HepG2 (cell line): ENCODE measurements at regions not wholly inside any gene's neighbourhood (a gene's known extent, or its start where the extent isn't known, plus 50 kb on each side); places are given as distances from the start of the nearest gene placed in this dataset.

ENCODE experiments used
- ATAC-seq: fragments of 200-7000 bp; cut with Tn5 transposase; 3 replicates; pipeline ENCODE4 v1.9.1; 2020; ENCODE audit warnings: mild to moderate bottlenecking, moderate library complexity
- BruUV-seq: library from RNA; stranded (reverse); fragments of 400-500 nt; replicated peaks from 2 replicates; lab custom pipeline; 2021; lab: Mats Ljungman, UMichigan
- CTCF ChIA-PET: fragments of 300-600 bp; formaldehyde crosslinking; extraction: SDS; loops from one replicate; lab custom pipeline; 2021; ENCODE audit warnings: low total read pairs, inconsistent platforms, low intra/inter-chr PET ratio; lab: Yijun Ruan, JAX
- POLR2A ChIA-PET: fragments of 350-600 bp; sonication (Branson Sonifier 250); formaldehyde crosslinking; loops from one replicate; lab custom pipeline; 2020; ENCODE audit warnings: antibody characterized with exemption, inconsistent platforms; lab: Yijun Ruan, JAX
- DNase-seq: peaks from one replicate; pipeline ENCODE4 v3.0.0-alpha.2; 2015; ENCODE audit warnings: low spot score
- FAIRE-seq: peaks from 3 replicates; lab custom pipeline; 2011; peaks lifted over from hg19 to GRCh38; lab: Jason Lieb, UNC
- H2AFZ ChIP-seq: one replicate; pipeline ENCODE4 v1.6.1; 2011; ENCODE audit warnings: low read length, inconsistent platforms
- H3K27ac ChIP-seq: fragments of 300-600 bp; 3 replicates; pipeline ENCODE4 v1.8.0; 2011; ENCODE audit warnings: mixed run types, mild to moderate bottlenecking, mixed read lengths, low read length, inconsistent platforms; ENCODE audit not compliant: insufficient read depth; ENCODE audit errors: extremely low read length
- H3K27me3 ChIP-seq, 2 experiments: fragments of 200-600 bp in 1 of 2; 2 replicates in 1 of 2; 3 replicates in 1 of 2; pipeline versions ENCODE4 v1.6.0 to v1.8.0; 2011; ENCODE audit warnings: low read length in 2 of 2, mild to moderate bottlenecking in 2 of 2, moderate library complexity in 2 of 2, inconsistent platforms in 1 of 2; ENCODE audit not compliant: insufficient read depth in 2 of 2, control insufficient read depth in 1 of 2
- H3K36me3 ChIP-seq, 2 experiments: fragments of 200-600 bp in 1 of 2; replicated peaks in 1 of 2; 2 replicates in 1 of 2; 3 replicates in 1 of 2; pipeline versions ENCODE4 v1.5.1 to v1.8.0; 2011; ENCODE audit warnings: low read length in 2 of 2, inconsistent platforms in 1 of 2; ENCODE audit not compliant: insufficient read depth in 2 of 2, control insufficient read depth in 1 of 2
- H3K4me1 ChIP-seq: 2 replicates; pipeline ENCODE4 v1.5.1; 2012; ENCODE audit warnings: low read length, inconsistent platforms; ENCODE audit not compliant: insufficient read depth
- H3K4me2 ChIP-seq: 2 replicates; pipeline ENCODE4 v1.6.0; 2011; ENCODE audit warnings: low read depth, low read length, inconsistent platforms
- H3K4me3 ChIP-seq, 3 experiments: fragments of 200-600 bp in 1 of 3; sonication (generic), shearing (Covaris generic) in 1 of 3; replicated peaks in 1 of 3; 2 replicates each; pipeline ENCODE4 v1.5.1; 2011 to 2016; ENCODE audit warnings: low read length in 3 of 3, inconsistent platforms in 2 of 3, low read depth in 2 of 3, mild to moderate bottlenecking in 2 of 3, control low read depth in 1 of 3, mixed read lengths in 1 of 3; ENCODE audit not compliant: insufficient read depth in 1 of 3
- H3K79me2 ChIP-seq: one replicate; pipeline ENCODE4 v1.6.1; 2011; ENCODE audit warnings: low read length, inconsistent platforms; ENCODE audit not compliant: insufficient read depth
- H3K9ac ChIP-seq: 2 replicates; pipeline ENCODE4 v1.6.0; 2011; ENCODE audit warnings: mild to moderate bottlenecking, low read depth, low read length, inconsistent platforms; ENCODE audit not compliant: insufficient read depth
- H3K9me3 ChIP-seq: 2 replicates; pipeline ENCODE4 v1.5.1; 2012; ENCODE audit warnings: mild to moderate bottlenecking, low read length
- H4K20me1 ChIP-seq: 2 replicates; pipeline ENCODE4 v1.6.0; 2011; ENCODE audit warnings: inconsistent platforms, mild to moderate bottlenecking, low read length, moderate library complexity; ENCODE audit not compliant: insufficient read depth
- AGO1 ChIP-seq: fragments of 200-400 bp; formaldehyde crosslinking; IDR thresholded peaks from 2 replicates; pipeline ENCODE4 v1.6.1; 2017; ENCODE audit warnings: mild to moderate bottlenecking, low read depth, low read length, moderate library complexity; ENCODE audit not compliant: poor library complexity, severe bottlenecking
- CENPT ChIP-seq: sonication (generic); formaldehyde crosslinking; IDR thresholded peaks from 2 replicates; pipeline ENCODE4 v1.8.0; 2022; ENCODE audit warnings: low read depth, mild to moderate bottlenecking, moderate library complexity, missing genetic modification reagents
- DNMT3B ChIP-seq: conservative IDR thresholded peaks from 2 replicates; pipeline ENCODE4 v1.6.1; 2016; ENCODE audit warnings: missing biosample characterization, control low read depth
- DPF2 ChIP-seq: sonication (generic); formaldehyde crosslinking; IDR thresholded peaks from 2 replicates; pipeline ENCODE4 v1.4.0; 2020; ENCODE audit warnings: mild to moderate bottlenecking, low read depth, missing genetic modification reagents, borderline replicate concordance
- EP300 ChIP-seq, 3 experiments: sonication (generic) in 1 of 3; formaldehyde crosslinking in 1 of 3; IDR thresholded peaks; 2 replicates each; pipeline versions ENCODE4 v1.5.1 to v1.6.1; 2011 to 2020; ENCODE audit warnings: low read depth in 2 of 3, low read length in 2 of 3, borderline replicate concordance in 1 of 3, improper control_type of control experiment in 1 of 3, mild to moderate bottlenecking in 1 of 3, missing genetic modification reagents in 1 of 3, moderate library complexity in 1 of 3
- HNF4A ChIP-seq: sonication (generic); formaldehyde crosslinking; IDR thresholded peaks from 2 replicates; pipeline ENCODE4 v1.4.0; 2020; ENCODE audit warnings: missing genetic modification reagents
- MYC ChIP-seq: sonication (generic); formaldehyde crosslinking; IDR thresholded peaks from 2 replicates; pipeline ENCODE4 v1.9.0; 2021; ENCODE audit warnings: missing genetic modification reagents, borderline replicate concordance
- PHF5A ChIP-seq: IDR thresholded peaks from one replicate; pipeline ENCODE4 v1.6.1; 2018; ENCODE audit warnings: low read depth, missing genetic modification reagents; ENCODE audit not compliant: unreplicated experiment
- SRY ChIP-seq: sonication (generic); formaldehyde crosslinking; IDR thresholded peaks from 2 replicates; pipeline ENCODE4 v1.8.0; 2022; ENCODE audit warnings: mild to moderate bottlenecking, missing genetic modification reagents
- TMF1 ChIP-seq: sonication (generic); formaldehyde crosslinking; IDR thresholded peaks from 2 replicates; pipeline ENCODE4 v1.8.1; 2022; ENCODE audit warnings: low read depth, missing genetic modification reagents
- ZFP36L1 ChIP-seq: sonication (generic); formaldehyde crosslinking; IDR thresholded peaks from 2 replicates; pipeline ENCODE4 v1.8.0; 2022; ENCODE audit warnings: mild to moderate bottlenecking, missing genetic modification reagents, moderate library complexity
- ZNF260 ChIP-seq: sonication (generic); formaldehyde crosslinking; IDR thresholded peaks from 2 replicates; pipeline ENCODE4 v1.4.0; 2020; ENCODE audit warnings: missing genetic modification reagents, low read depth, mild to moderate bottlenecking, borderline replicate concordance
- ZNF431 ChIP-seq: sonication (generic); formaldehyde crosslinking; IDR thresholded peaks from 2 replicates; pipeline ENCODE4 v1.9.0; 2022; ENCODE audit warnings: missing genetic modification reagents, low read depth, mild to moderate bottlenecking, borderline replicate concordance
- WGBS: methylation state at CpG from one replicate; pipeline ENCODE4 v1.1.6; 2017; ENCODE audit warnings: low lambda C conversion rate; 5-methylcytosine and 5-hydroxymethylcytosine counted together
- in situ Hi-C: cut with HindIII; loops from 2 replicates; pipeline ENCODE4 v1.10.0; 2017; ENCODE audit warnings: low pct_unique_long_range_greater_than_20kb; ENCODE audit not compliant: extremely low pct_ligation_motif_present
- intact Hi-C: fragments of 100-400 bp; cut with micrococcal nuclease; formaldehyde crosslinking; loops from one replicate; pipeline ENCODE4 v1.10.0; 2022; ENCODE audit not compliant: unreplicated experiment
- TF ChIP-seq, protein P1 (sequence below): sonication (generic); formaldehyde crosslinking; IDR thresholded peaks from 2 replicates; pipeline ENCODE4 v1.4.0; 2020; ENCODE audit warnings: missing genetic modification reagents
- TF ChIP-seq, protein P2 (sequence below): sonication (generic); formaldehyde crosslinking; IDR thresholded peaks from 2 replicates; pipeline ENCODE4 v1.4.0; 2020; ENCODE audit warnings: missing genetic modification reagents
- TF ChIP-seq, protein P3 (sequence below): sonication (generic); formaldehyde crosslinking; IDR thresholded peaks from 2 replicates; pipeline ENCODE4 v1.5.0; 2020; ENCODE audit warnings: missing genetic modification reagents
- TF ChIP-seq, protein P4 (sequence below): sonication (generic); formaldehyde crosslinking; IDR thresholded peaks from 2 replicates; pipeline ENCODE4 v1.4.0; 2020; ENCODE audit warnings: missing genetic modification reagents

DNA sequence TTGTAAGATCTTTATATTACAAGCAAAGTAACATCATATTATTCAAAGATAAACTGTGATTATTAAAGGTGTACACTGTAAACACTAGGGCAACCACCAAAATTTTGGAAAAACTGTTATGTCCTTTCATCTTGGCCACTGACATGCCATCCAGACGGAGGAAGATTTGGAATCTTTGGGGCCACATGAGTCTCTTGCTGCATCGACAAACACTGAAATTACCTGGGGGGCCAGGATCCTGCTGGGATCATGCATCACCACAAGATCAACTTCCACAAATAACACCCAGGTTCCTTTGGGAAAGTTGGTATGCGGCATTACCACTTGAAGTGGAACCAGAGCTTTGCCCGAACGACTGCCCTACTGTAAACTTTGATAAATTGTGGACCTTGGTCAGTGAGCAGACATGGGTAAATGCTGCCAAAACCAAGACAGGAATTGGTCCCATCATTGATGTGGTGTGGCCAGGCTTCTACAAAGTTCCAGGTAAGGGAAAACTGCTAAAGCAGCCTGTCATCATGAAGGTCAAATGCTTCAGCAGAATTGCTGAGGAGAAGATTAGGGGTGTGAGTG, 110.6 kb upstream of the UXS1 start:
- no peaks in the 10 kb centered on the region for H3K36me3 ChIP-seq
- H3K4me3 ChIP-seq, result no peak overlapping the region
- no peaks in the 10 kb centered on the region for H4K20me1 ChIP-seq
- H3K27me3 ChIP-seq, result no peaks in the 10 kb centered on the region; a peak in 1 of 5 replicates
- in situ Hi-C loops (no loop called here), intact Hi-C loops (no loop called here)
- ChIA-PET POLR2A (no interaction called here), CTCF (no interaction called here)
- no peaks in the 10 kb centered on the region for H3K9me3 ChIP-seq
- H3K4me2 ChIP-seq, result peak overlapping the region; percentile 58
- WGBS, result 3% methylated on average over 5 of the region's 5 CpGs
- no TSS peak for BruUV-seq
- no peak overlapping the region for H3K9ac ChIP-seq
- DNase-seq (peak; percentile 69), FAIRE-seq (no peak), ATAC-seq (peak; percentile 85)
- peak overlapping the region; percentile 31 for H2AFZ ChIP-seq
- peaks cover 15% of the 10 kb centered on the region for H3K4me1 ChIP-seq
- no peak overlapping the region for H3K27ac ChIP-seq
- H3K79me2 ChIP-seq, result no peaks in the 10 kb centered on the region
- TF ChIP-seq DNMT3B (CRISPR knock-in tag) (no peak), ZNF431 (no peak), ZFP36L1 (CRISPR knock-in tag) (peak; percentile 39; the same call in 1 of the 2 replicates), AGO1 (no peak), PHF5A (no peak), ZNF260 (CRISPR knock-in tag) (no peak), MYC (no peak), CENPT (CRISPR knock-in tag) (no peak), EP300 (IDR thresholded peaks at IDR 0.05; ENCODE audit: low read depth in 2 of 2, low read length in 2 of 2) (peak in 1 of 2 experiments; percentile 70; a peak in 2 of 4 replicates), EP300 (CRISPR knock-in tag; IDR thresholded peaks at IDR 0.05; ENCODE audit: borderline replicate concordance) (peak; percentile 44; the same call in 1 of the 2 replicates), HNF4A (peak; percentile 88), DPF2 (CRISPR knock-in tag) (no peak; the same call in 1 of the 2 replicates), SRY (CRISPR knock-in tag) (no peak), TMF1 (CRISPR knock-in tag) (no peak)
- TF ChIP-seq, protein P1, sequence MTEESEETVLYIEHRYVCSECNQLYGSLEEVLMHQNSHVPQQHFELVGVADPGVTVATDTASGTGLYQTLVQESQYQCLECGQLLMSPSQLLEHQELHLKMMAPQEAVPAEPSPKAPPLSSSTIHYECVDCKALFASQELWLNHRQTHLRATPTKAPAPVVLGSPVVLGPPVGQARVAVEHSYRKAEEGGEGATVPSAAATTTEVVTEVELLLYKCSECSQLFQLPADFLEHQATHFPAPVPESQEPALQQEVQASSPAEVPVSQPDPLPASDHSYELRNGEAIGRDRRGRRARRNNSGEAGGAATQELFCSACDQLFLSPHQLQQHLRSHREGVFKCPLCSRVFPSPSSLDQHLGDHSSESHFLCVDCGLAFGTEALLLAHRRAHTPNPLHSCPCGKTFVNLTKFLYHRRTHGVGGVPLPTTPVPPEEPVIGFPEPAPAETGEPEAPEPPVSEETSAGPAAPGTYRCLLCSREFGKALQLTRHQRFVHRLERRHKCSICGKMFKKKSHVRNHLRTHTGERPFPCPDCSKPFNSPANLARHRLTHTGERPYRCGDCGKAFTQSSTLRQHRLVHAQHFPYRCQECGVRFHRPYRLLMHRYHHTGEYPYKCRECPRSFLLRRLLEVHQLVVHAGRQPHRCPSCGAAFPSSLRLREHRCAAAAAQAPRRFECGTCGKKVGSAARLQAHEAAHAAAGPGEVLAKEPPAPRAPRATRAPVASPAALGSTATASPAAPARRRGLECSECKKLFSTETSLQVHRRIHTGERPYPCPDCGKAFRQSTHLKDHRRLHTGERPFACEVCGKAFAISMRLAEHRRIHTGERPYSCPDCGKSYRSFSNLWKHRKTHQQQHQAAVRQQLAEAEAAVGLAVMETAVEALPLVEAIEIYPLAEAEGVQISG, result peak; percentile 28; the same call in 1 of the 2 replicates
- TF ChIP-seq, protein P2, sequence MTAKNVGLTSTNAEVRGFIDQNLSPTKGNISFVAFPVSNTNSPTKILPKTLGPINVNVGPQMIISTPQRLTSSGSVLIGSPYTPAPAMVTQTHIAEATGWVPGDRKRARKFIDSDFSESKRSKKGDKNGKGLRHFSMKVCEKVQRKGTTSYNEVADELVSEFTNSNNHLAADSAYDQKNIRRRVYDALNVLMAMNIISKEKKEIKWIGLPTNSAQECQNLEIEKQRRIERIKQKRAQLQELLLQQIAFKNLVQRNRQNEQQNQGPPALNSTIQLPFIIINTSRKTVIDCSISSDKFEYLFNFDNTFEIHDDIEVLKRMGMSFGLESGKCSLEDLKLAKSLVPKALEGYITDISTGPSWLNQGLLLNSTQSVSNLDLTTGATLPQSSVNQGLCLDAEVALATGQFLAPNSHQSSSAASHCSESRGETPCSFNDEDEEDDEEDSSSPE (CRISPR knock-in tag), result no peak
- TF ChIP-seq, protein P3, sequence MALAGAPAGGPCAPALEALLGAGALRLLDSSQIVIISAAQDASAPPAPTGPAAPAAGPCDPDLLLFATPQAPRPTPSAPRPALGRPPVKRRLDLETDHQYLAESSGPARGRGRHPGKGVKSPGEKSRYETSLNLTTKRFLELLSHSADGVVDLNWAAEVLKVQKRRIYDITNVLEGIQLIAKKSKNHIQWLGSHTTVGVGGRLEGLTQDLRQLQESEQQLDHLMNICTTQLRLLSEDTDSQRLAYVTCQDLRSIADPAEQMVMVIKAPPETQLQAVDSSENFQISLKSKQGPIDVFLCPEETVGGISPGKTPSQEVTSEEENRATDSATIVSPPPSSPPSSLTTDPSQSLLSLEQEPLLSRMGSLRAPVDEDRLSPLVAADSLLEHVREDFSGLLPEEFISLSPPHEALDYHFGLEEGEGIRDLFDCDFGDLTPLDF (CRISPR knock-in tag), result no peak
- TF ChIP-seq, protein P4, sequence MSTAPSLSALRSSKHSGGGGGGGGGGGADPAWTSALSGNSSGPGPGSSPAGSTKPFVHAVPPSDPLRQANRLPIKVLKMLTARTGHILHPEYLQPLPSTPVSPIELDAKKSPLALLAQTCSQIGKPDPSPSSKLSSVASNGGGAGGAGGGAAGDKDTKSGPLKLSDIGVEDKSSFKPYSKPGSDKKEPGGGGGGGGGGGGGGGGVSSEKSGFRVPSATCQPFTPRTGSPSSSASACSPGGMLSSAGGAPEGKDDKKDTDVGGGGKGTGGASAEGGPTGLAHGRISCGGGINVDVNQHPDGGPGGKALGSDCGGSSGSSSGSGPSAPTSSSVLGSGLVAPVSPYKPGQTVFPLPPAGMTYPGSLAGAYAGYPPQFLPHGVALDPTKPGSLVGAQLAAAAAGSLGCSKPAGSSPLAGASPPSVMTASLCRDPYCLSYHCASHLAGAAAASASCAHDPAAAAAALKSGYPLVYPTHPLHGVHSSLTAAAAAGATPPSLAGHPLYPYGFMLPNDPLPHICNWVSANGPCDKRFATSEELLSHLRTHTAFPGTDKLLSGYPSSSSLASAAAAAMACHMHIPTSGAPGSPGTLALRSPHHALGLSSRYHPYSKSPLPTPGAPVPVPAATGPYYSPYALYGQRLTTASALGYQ (CRISPR knock-in tag), result peak; percentile 51; the same call in 1 of the 2 replicates
